ENCODE measurements at regions not wholly inside any gene's neighbourhood (a gene's known extent, or its start where the extent isn't known, plus 50 kb on each side); places are given as distances from the start of the nearest gene placed in this dataset.

DNA sequence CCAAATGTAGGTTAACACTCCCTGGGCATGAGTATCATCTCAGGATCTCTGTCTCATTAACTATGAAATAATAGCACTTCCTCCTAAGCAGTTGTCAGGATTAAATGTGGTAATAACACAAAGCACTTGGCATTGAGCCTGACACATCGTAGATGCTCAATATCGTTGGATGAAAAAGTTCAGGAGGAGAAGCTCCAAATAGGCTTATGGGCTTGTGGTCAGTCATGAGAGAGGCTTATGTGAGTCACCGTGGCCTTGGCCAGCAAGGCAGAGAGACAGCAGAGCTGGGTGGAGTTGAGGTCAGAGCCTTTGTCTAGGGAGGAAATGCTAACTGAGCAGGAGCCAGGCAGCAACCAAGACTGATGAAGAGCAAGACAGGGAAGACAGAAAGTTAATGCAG, 68.3 kb upstream of the PPM1B start:
- TF ChIP-seq, protein P1, sequence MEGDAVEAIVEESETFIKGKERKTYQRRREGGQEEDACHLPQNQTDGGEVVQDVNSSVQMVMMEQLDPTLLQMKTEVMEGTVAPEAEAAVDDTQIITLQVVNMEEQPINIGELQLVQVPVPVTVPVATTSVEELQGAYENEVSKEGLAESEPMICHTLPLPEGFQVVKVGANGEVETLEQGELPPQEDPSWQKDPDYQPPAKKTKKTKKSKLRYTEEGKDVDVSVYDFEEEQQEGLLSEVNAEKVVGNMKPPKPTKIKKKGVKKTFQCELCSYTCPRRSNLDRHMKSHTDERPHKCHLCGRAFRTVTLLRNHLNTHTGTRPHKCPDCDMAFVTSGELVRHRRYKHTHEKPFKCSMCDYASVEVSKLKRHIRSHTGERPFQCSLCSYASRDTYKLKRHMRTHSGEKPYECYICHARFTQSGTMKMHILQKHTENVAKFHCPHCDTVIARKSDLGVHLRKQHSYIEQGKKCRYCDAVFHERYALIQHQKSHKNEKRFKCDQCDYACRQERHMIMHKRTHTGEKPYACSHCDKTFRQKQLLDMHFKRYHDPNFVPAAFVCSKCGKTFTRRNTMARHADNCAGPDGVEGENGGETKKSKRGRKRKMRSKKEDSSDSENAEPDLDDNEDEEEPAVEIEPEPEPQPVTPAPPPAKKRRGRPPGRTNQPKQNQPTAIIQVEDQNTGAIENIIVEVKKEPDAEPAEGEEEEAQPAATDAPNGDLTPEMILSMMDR (IDR thresholded peaks at IDR 0.05; ENCODE audit: insufficient read depth, low read length), result no peak
- TF ChIP-seq GABPA (IDR thresholded peaks at IDR 0.05; ENCODE audit: low read depth), result no peak
- no peak for TF ChIP-seq POLR2AphosphoS5 (IDR thresholded peaks at IDR 0.05; ENCODE audit: low read depth)
- TF ChIP-seq, protein P2, sequence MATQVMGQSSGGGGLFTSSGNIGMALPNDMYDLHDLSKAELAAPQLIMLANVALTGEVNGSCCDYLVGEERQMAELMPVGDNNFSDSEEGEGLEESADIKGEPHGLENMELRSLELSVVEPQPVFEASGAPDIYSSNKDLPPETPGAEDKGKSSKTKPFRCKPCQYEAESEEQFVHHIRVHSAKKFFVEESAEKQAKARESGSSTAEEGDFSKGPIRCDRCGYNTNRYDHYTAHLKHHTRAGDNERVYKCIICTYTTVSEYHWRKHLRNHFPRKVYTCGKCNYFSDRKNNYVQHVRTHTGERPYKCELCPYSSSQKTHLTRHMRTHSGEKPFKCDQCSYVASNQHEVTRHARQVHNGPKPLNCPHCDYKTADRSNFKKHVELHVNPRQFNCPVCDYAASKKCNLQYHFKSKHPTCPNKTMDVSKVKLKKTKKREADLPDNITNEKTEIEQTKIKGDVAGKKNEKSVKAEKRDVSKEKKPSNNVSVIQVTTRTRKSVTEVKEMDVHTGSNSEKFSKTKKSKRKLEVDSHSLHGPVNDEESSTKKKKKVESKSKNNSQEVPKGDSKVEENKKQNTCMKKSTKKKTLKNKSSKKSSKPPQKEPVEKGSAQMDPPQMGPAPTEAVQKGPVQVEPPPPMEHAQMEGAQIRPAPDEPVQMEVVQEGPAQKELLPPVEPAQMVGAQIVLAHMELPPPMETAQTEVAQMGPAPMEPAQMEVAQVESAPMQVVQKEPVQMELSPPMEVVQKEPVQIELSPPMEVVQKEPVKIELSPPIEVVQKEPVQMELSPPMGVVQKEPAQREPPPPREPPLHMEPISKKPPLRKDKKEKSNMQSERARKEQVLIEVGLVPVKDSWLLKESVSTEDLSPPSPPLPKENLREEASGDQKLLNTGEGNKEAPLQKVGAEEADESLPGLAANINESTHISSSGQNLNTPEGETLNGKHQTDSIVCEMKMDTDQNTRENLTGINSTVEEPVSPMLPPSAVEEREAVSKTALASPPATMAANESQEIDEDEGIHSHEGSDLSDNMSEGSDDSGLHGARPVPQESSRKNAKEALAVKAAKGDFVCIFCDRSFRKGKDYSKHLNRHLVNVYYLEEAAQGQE (IDR thresholded peaks at IDR 0.05; ENCODE audit: insufficient replicate concordance, low read depth), result no peak
- peak; percentile 71 for TF ChIP-seq SPI1 (IDR thresholded peaks at IDR 0.05; ENCODE audit: borderline replicate concordance, low read depth)

All from HL-60 (cell line).